Inflammatory macrophage treated with lipopolysaccharide for 4 hours (primary cell): ENCODE measurements at regions not wholly inside any gene's neighbourhood (a gene's known extent, or its start where the extent isn't known, plus 50 kb on each side); places are given as distances from the start of the nearest gene placed in this dataset.

ENCODE experiments used
- DNase-seq: peaks from one replicate; pipeline ENCODE4 v3.0.0-alpha.2; 2020

GRCh38 chr17:55580596-55581133, 69.4 kb upstream of the SMIM36 start:
- DNase-seq: peak; percentile 62

- DNase-seq: peak; percentile 59
These were observed 66.4 kb upstream of the SMIM36 start for GRCh38 chr17:55577687-55578086.

- DNase-seq: peak; percentile 91
These were observed 65.8 kb upstream of the SMIM36 start for GRCh38 chr17:55576996-55577586.

- DNase-seq: peak; percentile 85
These were observed 65.2 kb upstream of the SMIM36 start for GRCh38 chr17:55576237-55576995.

- peak; percentile 83 for DNase-seq
These were observed 63.9 kb upstream of the SMIM36 start for GRCh38 chr17:55575058-55575636.

- DNase-seq: no peak
These were observed 61.3 kb upstream of the SMIM36 start for GRCh38 chr17:55572599-55572998.

GRCh38 chr17:55572139-55572538, 60.9 kb upstream of the SMIM36 start:
- no peak for DNase-seq

- DNase-seq: no peak
These were observed 59.8 kb upstream of the SMIM36 start for GRCh38 chr17:55571095-55571494.

- no peak for DNase-seq
These were observed 59.1 kb upstream of the SMIM36 start for GRCh38 chr17:55570391-55570790.

GRCh38 chr17:55567240-55568214, 56.3 kb upstream of the SMIM36 start:
- DNase-seq: no peak

GRCh38 chr17:55564081-55564480, 52.8 kb upstream of the SMIM36 start:
- DNase-seq: no peak

GRCh38 chr17:55563363-55563762, 52.1 kb upstream of the SMIM36 start:
- peak; percentile 18 for DNase-seq

GRCh38 chr17:55561973-55562495, 50.8 kb upstream of the SMIM36 start:
- no peak for DNase-seq

- DNase-seq: no peak
These were observed 50.2 kb upstream of the SMIM36 start for GRCh38 chr17:55561316-55561972.
